GM12873 (cell line): ENCODE measurements at regions not wholly inside any gene's neighbourhood (a gene's known extent, or its start where the extent isn't known, plus 50 kb on each side); places are given as distances from the start of the nearest gene placed in this dataset.
A peak's percentile ranks its signal among the peaks of the same experiment; 100 is the strongest.

ENCODE experiments used
- TF ChIP-seq, protein P1 (sequence below): IDR thresholded peaks from 2 replicates; pipeline ENCODE4 v1.5.1; 2012; ENCODE audit warnings: low read depth, mild to moderate bottlenecking, moderate library complexity, low read length, control low read depth; ENCODE audit not compliant: insufficient read depth; ENCODE audit errors: missing control alignments

DNA sequence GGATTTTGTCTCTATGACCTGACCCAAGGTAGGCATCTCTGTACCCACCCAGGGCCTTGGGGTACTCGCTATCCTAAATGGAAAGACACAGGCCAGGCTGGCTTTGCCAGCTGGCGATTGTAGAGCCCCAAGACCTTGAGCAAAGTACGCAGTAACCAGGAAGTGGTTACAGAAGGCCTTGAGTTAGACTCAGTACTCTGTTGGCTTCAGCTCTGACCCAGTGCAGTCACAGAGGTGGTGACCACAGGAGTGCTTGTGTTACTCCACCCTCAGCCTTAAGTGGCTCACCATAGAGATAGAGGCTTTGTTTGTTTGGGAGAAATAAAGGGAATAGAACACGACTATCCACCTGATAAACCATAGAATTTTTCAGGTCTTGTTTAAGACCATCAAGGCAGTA lies 880.5 kb upstream of the POU3F4 start:
- TF ChIP-seq, protein P1, sequence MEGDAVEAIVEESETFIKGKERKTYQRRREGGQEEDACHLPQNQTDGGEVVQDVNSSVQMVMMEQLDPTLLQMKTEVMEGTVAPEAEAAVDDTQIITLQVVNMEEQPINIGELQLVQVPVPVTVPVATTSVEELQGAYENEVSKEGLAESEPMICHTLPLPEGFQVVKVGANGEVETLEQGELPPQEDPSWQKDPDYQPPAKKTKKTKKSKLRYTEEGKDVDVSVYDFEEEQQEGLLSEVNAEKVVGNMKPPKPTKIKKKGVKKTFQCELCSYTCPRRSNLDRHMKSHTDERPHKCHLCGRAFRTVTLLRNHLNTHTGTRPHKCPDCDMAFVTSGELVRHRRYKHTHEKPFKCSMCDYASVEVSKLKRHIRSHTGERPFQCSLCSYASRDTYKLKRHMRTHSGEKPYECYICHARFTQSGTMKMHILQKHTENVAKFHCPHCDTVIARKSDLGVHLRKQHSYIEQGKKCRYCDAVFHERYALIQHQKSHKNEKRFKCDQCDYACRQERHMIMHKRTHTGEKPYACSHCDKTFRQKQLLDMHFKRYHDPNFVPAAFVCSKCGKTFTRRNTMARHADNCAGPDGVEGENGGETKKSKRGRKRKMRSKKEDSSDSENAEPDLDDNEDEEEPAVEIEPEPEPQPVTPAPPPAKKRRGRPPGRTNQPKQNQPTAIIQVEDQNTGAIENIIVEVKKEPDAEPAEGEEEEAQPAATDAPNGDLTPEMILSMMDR: no peak

DNA sequence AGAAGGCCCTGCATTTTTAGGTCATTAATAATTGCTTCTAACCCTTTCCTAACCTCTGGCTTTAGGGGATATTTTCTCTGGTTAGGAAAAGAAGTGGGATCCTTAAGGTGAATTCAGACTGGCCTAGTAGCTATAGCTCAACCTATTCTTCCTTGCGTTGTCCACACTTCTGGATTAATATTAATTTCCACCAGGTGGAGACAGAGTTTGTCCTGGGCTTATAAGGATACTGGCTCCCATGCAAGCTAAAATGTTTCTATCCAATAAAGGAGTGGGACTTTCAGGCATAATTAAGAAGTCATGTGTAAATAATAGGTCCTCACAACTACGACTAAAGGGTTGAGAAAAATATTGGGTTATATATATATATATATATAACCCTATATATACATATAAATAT lies 860.0 kb upstream of the POU3F4 start:
- TF ChIP-seq, protein P1: no peak

DNA sequence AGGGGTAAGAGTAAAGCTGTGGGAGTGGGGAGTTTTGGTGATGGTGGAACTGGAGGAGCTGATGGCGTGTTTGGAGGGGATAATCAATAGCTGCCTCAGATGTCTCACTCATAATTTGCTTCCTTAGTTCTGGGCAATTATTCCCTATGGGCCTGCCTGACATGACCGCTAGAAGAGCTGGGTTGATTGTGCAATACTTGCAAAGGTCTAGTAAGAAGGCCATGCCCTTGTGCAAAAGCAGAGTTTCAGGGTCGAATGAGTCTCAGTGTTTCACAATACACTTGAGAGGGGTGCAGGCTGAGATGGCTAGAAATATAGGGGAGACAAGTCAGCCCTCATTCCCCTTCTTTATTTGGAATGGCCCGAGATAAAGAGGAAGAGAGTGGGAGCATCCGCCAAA lies 858.4 kb upstream of the POU3F4 start:
- TF ChIP-seq, protein P1: no peak

DNA sequence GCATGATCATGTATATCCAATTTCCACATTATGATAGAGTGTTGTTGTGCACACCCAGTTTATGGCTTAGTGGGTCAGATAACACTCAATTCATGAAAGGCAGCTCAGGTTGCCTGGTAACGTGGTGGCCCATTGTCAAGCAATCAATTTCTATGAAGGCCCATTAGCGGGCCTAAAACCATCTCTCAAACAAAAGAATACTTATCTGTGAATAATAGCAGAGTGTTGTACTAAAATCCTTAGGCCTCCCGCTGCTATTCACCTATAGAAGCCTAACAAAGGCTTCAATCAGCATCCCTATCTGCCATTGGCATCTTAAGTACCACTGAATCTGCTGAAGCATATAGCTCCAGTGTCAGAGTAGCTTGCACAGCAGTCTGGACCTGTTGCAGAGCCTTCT lies 849.6 kb upstream of the POU3F4 start:
- TF ChIP-seq, protein P1: no peak

DNA sequence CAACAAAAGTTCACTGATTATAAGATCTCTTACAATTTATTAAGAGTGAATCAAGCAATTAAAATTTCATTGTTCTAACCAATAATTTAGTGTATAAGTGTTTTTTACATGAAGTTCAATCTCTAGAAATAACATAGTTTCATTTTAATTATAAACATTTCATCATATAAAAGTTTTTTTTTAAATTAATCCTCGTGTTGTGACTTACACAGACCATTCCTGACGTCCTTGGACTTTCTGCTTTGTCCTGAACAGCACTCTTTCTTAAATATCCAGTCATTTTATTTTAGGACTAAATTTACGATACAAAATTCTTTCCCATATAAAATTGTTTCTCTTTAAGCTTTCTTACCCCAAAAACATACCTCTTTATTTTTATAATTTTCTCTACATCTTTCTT lies 841.7 kb upstream of the POU3F4 start:
- TF ChIP-seq, protein P1: no peak

DNA sequence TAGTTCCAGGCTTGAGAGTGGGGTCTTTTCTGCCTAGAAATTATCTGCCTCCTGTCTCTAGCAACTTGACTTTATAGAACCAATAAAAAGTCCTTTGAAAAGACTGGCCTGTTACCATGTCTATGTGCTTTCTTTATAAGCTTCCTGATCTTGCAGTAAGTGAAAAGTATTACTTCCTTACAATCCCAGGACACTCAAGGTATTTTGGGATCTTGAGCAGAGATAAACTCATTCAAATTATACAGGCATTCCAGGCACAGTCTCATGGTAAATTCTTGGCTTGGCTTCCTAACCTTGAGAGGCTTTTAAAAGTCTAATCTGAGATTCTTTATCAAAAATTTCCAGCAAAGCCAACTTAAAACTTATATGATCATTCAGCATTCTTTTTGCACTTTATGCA lies 833.0 kb upstream of the POU3F4 start:
- TF ChIP-seq, protein P1: no peak

DNA sequence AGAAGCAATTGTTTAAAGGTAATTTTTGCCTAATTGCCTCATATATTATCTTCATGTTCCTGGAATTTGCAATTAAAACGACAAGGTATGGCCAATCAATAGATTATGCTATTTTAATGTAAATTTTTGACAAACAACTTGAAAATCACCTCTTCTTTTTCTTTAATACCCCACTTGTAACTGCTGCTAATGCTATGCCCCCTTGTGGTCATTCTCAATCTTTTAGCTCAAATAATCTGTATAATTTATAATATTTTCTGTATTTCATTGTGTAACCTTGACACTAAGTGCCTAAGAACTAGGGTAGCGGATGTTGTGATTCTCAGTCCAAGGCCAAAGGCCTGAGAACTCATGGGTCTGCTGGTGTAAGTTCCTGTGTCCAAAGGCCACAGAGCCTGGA lies 831.7 kb upstream of the POU3F4 start:
- TF ChIP-seq, protein P1: peak; percentile 22
